Stomach (tissue), 8 donors: ENCODE measurements at regions not wholly inside any gene's neighbourhood (a gene's known extent, or its start where the extent isn't known, plus 50 kb on each side); places are given as distances from the start of the nearest gene placed in this dataset.

Source experiments
- DNase-seq, 2 donors: peaks; one replicate each; pipeline versions ENCODE4 v3.0.0 to v3.0.0-alpha.2; 2013 to 2019
- H3K27ac ChIP-seq, 5 donors: fragments of 200-600 bp in 4 of 5; sonication (generic) in 4 of 5; one replicate each; pipeline ENCODE4 v1.5.1; 2013 to 2019; ENCODE audit warnings: mild to moderate bottlenecking in 1 of 5, moderate library complexity in 1 of 5
- H3K27me3 ChIP-seq, 3 donors: fragments of 200-600 bp; sonication (generic); one replicate each; pipeline ENCODE4 v1.5.1; 2017 to 2019; ENCODE audit warnings: mixed run types in 1 of 3
- H3K36me3 ChIP-seq, 4 donors: fragments of 200-600 bp; sonication (generic); 1 replicate in 3 of 4; 2 replicates in 1 of 4; pipeline ENCODE4 v1.5.1; 2016 to 2019
- H3K4me1 ChIP-seq, 4 donors: fragments of 200-600 bp; sonication (generic); one replicate each; pipeline ENCODE4 v1.5.1; 2016 to 2019
- H3K4me3 ChIP-seq, 4 donors: fragments of 200-600 bp; sonication (generic) in 3 of 4; one replicate each; pipeline ENCODE4 v1.5.1; 2016 to 2019; ENCODE audit warnings: mild to moderate bottlenecking in 1 of 4
- H3K9me3 ChIP-seq, 4 donors: fragments of 200-600 bp; sonication (generic); one replicate each; pipeline ENCODE4 v1.5.1; 2016 to 2019
- CTCF ChIP-seq, 7 experiments: fragments of 450-650 bp in 4 of 7; fragments of 200-600 bp in 3 of 7; sonication (generic) in 3 of 7; IDR thresholded peaks; one replicate each; pipeline ENCODE4 v1.5.1; 2016 to 2019; ENCODE audit warnings: antibody characterized with exemption in 7 of 7, control low read depth in 2 of 7, mild to moderate bottlenecking in 1 of 7
- EP300 ChIP-seq: sonication (generic); formaldehyde crosslinking; IDR thresholded peaks from one replicate; pipeline ENCODE4 v1.6.1; 2017; ENCODE audit warnings: antibody characterized with exemption
- POLR2A ChIP-seq, 4 donors: fragments of 450-650 bp; IDR thresholded peaks; one replicate each; pipeline ENCODE4 v1.6.1; 2016; ENCODE audit warnings: antibody characterized with exemption in 4 of 4, control low read depth in 2 of 4, mild to moderate bottlenecking in 1 of 4, moderate library complexity in 1 of 4
- POLR2AphosphoS5 ChIP-seq, 3 donors: sonication (generic); formaldehyde crosslinking; IDR thresholded peaks; one replicate each; pipeline ENCODE4 v1.6.1; 2016; ENCODE audit warnings: antibody characterized with exemption in 3 of 3
- WGBS, 5 donors: extraction: QIAGEN DNeasy Blood & Tissue Kit in 3 of 5; methylation state at CpG; one replicate each; pipeline versions ENCODE4 v1.1.5 to v1.1.7; 2013 to 2018; 5-methylcytosine and 5-hydroxymethylcytosine counted together
- intact Hi-C: fragments of 100-400 bp; cut with DNase I; formaldehyde crosslinking; loops from one replicate; pipeline ENCODE4 v1.15.1; 2023; ENCODE audit warnings: low total_unique reads
- donor health status: healthy with polysubstance abuse.
- donor health status: Bipolar disorder and iron deficiency.
- donor health status: healthy.

DNA sequence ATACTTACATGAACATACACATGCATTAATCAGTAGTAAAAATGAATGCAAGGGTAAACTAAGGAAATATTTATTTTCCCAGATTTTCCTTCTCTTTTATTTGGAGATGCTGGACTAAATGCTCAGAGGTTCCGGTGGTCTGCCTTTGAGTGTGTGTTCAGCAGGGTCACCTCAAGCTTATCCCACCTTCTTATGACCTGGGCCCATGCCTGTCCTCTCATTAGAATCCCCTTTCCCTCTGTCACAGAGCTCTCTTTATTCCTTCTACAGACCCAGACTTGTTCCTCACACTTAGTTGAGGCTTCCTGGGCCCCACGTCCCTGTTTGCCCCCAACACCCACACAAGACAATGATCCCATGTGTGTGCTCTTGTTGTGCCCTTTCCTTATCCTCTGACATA, 61.6 kb upstream of the TOP3B start:
- no peaks in the 10 kb centered on the region for H3K36me3 ChIP-seq
- WGBS, 5 donors: 45 to 64% (median 57%) methylated on average over 2 of the region's 2 CpGs
- H3K27me3 ChIP-seq: peaks cover 0 to 20% (median 7%) of the 10 kb centered on the region in 3 donors
- no peak overlapping the region for H3K27ac ChIP-seq
- no peak for DNase-seq
- intact Hi-C loops: no loop called here
- no peak overlapping the region for H3K4me3 ChIP-seq
- no peaks in the 10 kb centered on the region for H3K4me1 ChIP-seq
- no peak for TF ChIP-seq POLR2A (IDR thresholded peaks at IDR 0.05)
- no peak for TF ChIP-seq EP300
- TF ChIP-seq POLR2AphosphoS5 (IDR thresholded peaks at IDR 0.05): no peak
- TF ChIP-seq CTCF (IDR thresholded peaks at IDR 0.05): no peak
- H3K9me3 ChIP-seq: no peaks in the 10 kb centered on the region

- TF ChIP-seq POLR2A (IDR thresholded peaks at IDR 0.05) (no peak), EP300 (no peak), POLR2AphosphoS5 (IDR thresholded peaks at IDR 0.05) (no peak), CTCF (IDR thresholded peaks at IDR 0.05) (no peak)
- H3K27ac ChIP-seq: no peak overlapping the region
- peaks cover 0 to 17% (median 7%) of the 10 kb centered on the region in 3 donors for H3K27me3 ChIP-seq
- no peak overlapping the region for H3K4me3 ChIP-seq
- intact Hi-C loops: no loop called here
- DNase-seq: no peak
- WGBS, 5 donors: 52 to 62% (median 60%) methylated on average over 11 of the region's 11 CpGs
- no peaks in the 10 kb centered on the region for H3K36me3 ChIP-seq
- no peaks in the 10 kb centered on the region for H3K9me3 ChIP-seq
- no peaks in the 10 kb centered on the region for H3K4me1 ChIP-seq
These were observed 60.9 kb upstream of the TOP3B start for GRCh38 chr22:22043296-22044078.

- Histone ChIP-seq H3K4me1 (no peaks in the 10 kb centered on the region), H3K4me3 (no peak overlapping the region), H3K27ac (no peak overlapping the region), H3K27me3 (peaks cover 0 to 17% (median 7%) of the 10 kb centered on the region in 3 donors), H3K36me3 (no peaks in the 10 kb centered on the region), H3K9me3 (no peaks in the 10 kb centered on the region)
- intact Hi-C loops: no loop called here
- no peak for DNase-seq
- TF ChIP-seq CTCF (IDR thresholded peaks at IDR 0.05) (no peak), POLR2AphosphoS5 (IDR thresholded peaks at IDR 0.05) (no peak), EP300 (no peak), POLR2A (IDR thresholded peaks at IDR 0.05) (no peak)
- WGBS, 5 donors: 61 to 72% (median 66%) methylated on average over 7 of the region's 7 CpGs
These were observed 60.2 kb upstream of the TOP3B start for GRCh38 chr22:22042599-22043295.

- no peak for DNase-seq
- no peaks in the 10 kb centered on the region for H3K36me3 ChIP-seq
- H3K4me1 ChIP-seq: no peaks in the 10 kb centered on the region
- no peak overlapping the region for H3K27ac ChIP-seq
- no peak overlapping the region for H3K4me3 ChIP-seq
- intact Hi-C loops: no loop called here
- no peak for TF ChIP-seq POLR2A (IDR thresholded peaks at IDR 0.05)
- TF ChIP-seq EP300: no peak
- TF ChIP-seq POLR2AphosphoS5 (IDR thresholded peaks at IDR 0.05): no peak
- TF ChIP-seq CTCF (IDR thresholded peaks at IDR 0.05): no peak
- H3K9me3 ChIP-seq: no peaks in the 10 kb centered on the region
- H3K27me3 ChIP-seq: peaks cover 0 to 17% (median 7%) of the 10 kb centered on the region in 3 donors
- WGBS, 5 donors: 33 to 62% (median 60%) methylated on average over 1 of the region's 1 CpG
These were observed 59.4 kb upstream of the TOP3B start for GRCh38 chr22:22042009-22042408.
